ENCODE measurements at regions not wholly inside any gene's neighbourhood (a gene's known extent, or its start where the extent isn't known, plus 50 kb on each side); places are given as distances from the start of the nearest gene placed in this dataset.

- DNase-seq (ENCODE audit: low read depth in 1 of 2, low spot score in 2 of 2): no peak
- Histone ChIP-seq H2AK5ac (ENCODE audit: low read depth, low read length) (0 out of 2 replicates have a peak overlapping the region, but pooled peaks have one; percentile 65), H3K4me1 (replicated peaks in 1 of 4; ENCODE audit: control insufficient read depth in 3 of 4, insufficient read depth in 4 of 4, low read length in 3 of 4) (peaks cover 0 to 3% (median 1%) of the 10 kb centered on the region in 4 experiments; a peak in 4 of 7 replicates), H3K9ac (replicated peaks in 1 of 4; ENCODE audit: extremely low read depth in 1 of 4, low read depth in 3 of 4, low read length in 3 of 4) (no peak overlapping the region), H3K23me2 (ENCODE audit: low read depth, low read length) (0 out of 2 replicates have a peak, but pooled peaks cover 2% of the 10 kb centered on the region), H3K4ac (replicated peaks; ENCODE audit: insufficient read length, low read depth, low read length) (no peak overlapping the region), H2BK12ac (ENCODE audit: low read depth, low read length) (no peak overlapping the region), H2AFZ (ENCODE audit: low read length) (no peak overlapping the region; the same call in 1 of the 2 replicates), H3K4me3 (ENCODE audit: extremely low read depth in 1 of 4, insufficient read depth in 2 of 4, low read depth in 3 of 4, low read length in 4 of 4) (no peak overlapping the region), H3K14ac (ENCODE audit: insufficient read length) (no peak overlapping the region), H2BK15ac (ENCODE audit: low read length) (no peak overlapping the region), H2BK5ac (ENCODE audit: low read depth, low read length) (no peak overlapping the region), H3K18ac (ENCODE audit: extremely low read depth, low read length) (no peak overlapping the region), H2BK20ac (ENCODE audit: low read length) (no peak overlapping the region), H3K4me2 (ENCODE audit: insufficient read depth in 1 of 2, low read depth in 2 of 2, low read length in 2 of 2) (no peak overlapping the region), H3K36me3 (ENCODE audit: control insufficient read depth in 2 of 4, insufficient read depth in 4 of 4, low read length in 3 of 4) (no peaks in the 10 kb centered on the region), H4K20me1 (replicated peaks in 1 of 2; ENCODE audit: control insufficient read depth in 1 of 2, insufficient read depth in 2 of 2, low read length in 2 of 2) (peaks cover 0 to 2% of the 10 kb centered on the region in 2 experiments), H4K91ac (replicated peaks; ENCODE audit: insufficient read length, low read length) (no peak overlapping the region), H3K9me3 (ENCODE audit: insufficient read depth in 2 of 2, low read depth in 1 of 2, low read length in 1 of 2) (no peaks in the 10 kb centered on the region), H3K23ac (ENCODE audit: insufficient read length) (no peak overlapping the region), H3K79me1 (ENCODE audit: low read depth, low read length) (no peaks in the 10 kb centered on the region), H3K56ac (replicated peaks; ENCODE audit: insufficient read length, low read depth, low read length) (no peak overlapping the region), H3K79me2 (ENCODE audit: control insufficient read depth in 1 of 2, insufficient read depth in 2 of 2, low read length in 2 of 2) (no peaks in the 10 kb centered on the region), H4K5ac (ENCODE audit: insufficient read length, low read depth, low read length) (no peak overlapping the region), H4K8ac (ENCODE audit: extremely low read depth, insufficient read depth, low read length) (no peak overlapping the region), H3K27me3 (replicated peaks in 1 of 4; ENCODE audit: control insufficient read depth in 3 of 4, extremely low read depth in 1 of 4, insufficient read depth in 3 of 4, low read length in 3 of 4) (peaks cover 0 to 2% (median 0%) of the 10 kb centered on the region in 4 experiments; a peak in 1 of 7 replicates), H2BK120ac (replicated peaks; ENCODE audit: low read depth, low read length) (no peak overlapping the region), H3K27ac (ENCODE audit: low read depth, low read length) (no peak overlapping the region)
- POLR2A ChIA-PET (ENCODE audit: partially characterized antibody): no interaction called here
- 88% methylated on average over 16 of the region's 16 CpGs; no CpG with 5 or more reads in 1 of the 2 experiments for WGBS, 2 experiments (ENCODE audit: extremely low coverage in 1 of 2, insufficient coverage in 1 of 2, insufficient read length in 1 of 2, insufficient replicate concordance in 2 of 2, low coverage in 1 of 2, low lambda C conversion rate in 2 of 2, missing lambda C conversion rate in 1 of 2)
- CTCF ChIA-PET (ENCODE audit: partially characterized antibody): interaction anchor here (0.6 to 0.8 kb wide), 2 partner anchors 191 to 220 kb away, joined by 3 to 5 read pairs; no protein-coding TSS in a partner anchor
- no peak for FAIRE-seq
- TF ChIP-seq SAP30 (IDR thresholded peaks at IDR 0.05; ENCODE audit: insufficient read depth, insufficient replicate concordance, low read length): no peak
- no peak for TF ChIP-seq GTF2F1 (IDR thresholded peaks at IDR 0.05; ENCODE audit: borderline replicate concordance, low read depth, low read length)
- no peak for TF ChIP-seq SP2 (IDR thresholded peaks at IDR 0.05; ENCODE audit: low read length)
- no peak for TF ChIP-seq CHD2 (IDR thresholded peaks at IDR 0.05; ENCODE audit: low read length)
- no peak for TF ChIP-seq KDM1A (IDR thresholded peaks at IDR 0.05; ENCODE audit: borderline replicate concordance, low read length)
- no peak for TF ChIP-seq POLR2AphosphoS5 (IDR thresholded peaks at IDR 0.05; ENCODE audit: low read depth, low read length)
- TF ChIP-seq KDM4A (IDR thresholded peaks at IDR 0.05; ENCODE audit: low read depth, low read length, severe bottlenecking): no peak
- TF ChIP-seq ZNF274 (IDR thresholded peaks at IDR 0.05; ENCODE audit: borderline replicate concordance, extremely low read depth, low read length): no peak
Measured at GRCh38 chr15:93308026-93308690, 219.1 kb upstream of the RGMA start.

Measured in H1 (cell line).